CD4-positive, alpha-beta T cell treated with Interleukin-17A for 1 hour (primary cell): ENCODE measurements at regions not wholly inside any gene's neighbourhood (a gene's known extent, or its start where the extent isn't known, plus 50 kb on each side); places are given as distances from the start of the nearest gene placed in this dataset.

Experiments
- DNase-seq: peaks from one replicate; pipeline ENCODE4 v3.0.0-alpha.2; 2020

DNA sequence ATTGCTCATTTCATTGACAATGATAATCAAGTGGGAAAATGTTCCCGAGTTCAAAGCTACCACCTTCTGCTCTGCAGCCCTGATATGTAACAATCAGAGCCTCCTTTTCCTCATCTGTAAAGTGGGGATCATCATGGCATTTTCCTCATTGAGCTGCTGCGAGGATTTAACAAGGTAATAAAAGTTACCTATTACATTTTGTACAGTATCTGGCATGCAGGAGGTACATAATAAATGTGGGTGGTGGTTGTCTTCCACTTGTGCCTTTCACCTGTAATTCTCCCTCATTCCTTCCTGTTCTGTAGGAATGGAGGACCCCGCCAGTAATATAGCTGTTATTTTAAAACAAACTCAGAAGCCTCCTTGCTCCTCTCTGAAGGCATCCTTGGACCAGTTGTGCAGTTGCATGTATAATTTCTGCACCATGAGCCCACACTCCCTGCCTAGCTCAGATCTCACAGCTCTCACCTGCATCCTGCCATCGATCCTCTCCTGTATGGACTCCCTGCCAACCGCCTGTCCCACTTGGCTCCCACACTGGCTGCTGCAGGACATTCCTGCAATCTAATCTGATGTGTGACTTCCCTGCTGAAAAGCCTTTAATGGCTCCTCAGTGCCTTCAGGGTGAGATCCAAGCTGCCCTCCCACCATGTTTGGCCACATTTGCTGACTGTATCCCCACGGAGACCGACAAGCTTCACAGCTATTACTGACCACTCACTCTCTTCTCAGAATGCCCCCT, 350.4 kb downstream of the EN1 start:
- no peak for DNase-seq

- DNase-seq = no peak
Observed at GRCh38 chr2:118496467-118496866, 351.0 kb downstream of the EN1 start.

- DNase-seq = no peak
Observed at GRCh38 chr2:118495290-118495689, 352.2 kb downstream of the EN1 start.

DNA sequence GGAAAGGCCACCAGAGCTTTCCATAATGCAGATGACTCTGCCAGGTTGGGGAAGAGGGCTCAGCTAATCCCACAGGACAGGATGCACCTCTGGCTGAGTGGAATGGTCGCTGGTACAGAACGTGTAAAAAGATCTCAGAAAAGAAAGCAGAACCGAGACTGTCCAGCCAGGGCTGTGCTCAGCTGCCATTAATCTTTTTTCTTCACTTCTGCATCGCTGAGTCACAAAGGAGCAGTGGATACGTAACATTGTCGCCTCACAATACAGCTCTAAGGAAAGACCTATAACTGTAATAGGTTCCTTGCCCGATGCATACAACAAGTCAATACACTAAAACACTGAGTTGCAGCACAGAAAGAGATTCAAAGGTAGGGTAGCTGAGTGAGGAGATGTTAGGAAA, 354.2 kb downstream of the EN1 start:
- no peak for DNase-seq

- no peak for DNase-seq
Observed at GRCh38 chr2:118492335-118492734, 355.1 kb downstream of the EN1 start.

DNA sequence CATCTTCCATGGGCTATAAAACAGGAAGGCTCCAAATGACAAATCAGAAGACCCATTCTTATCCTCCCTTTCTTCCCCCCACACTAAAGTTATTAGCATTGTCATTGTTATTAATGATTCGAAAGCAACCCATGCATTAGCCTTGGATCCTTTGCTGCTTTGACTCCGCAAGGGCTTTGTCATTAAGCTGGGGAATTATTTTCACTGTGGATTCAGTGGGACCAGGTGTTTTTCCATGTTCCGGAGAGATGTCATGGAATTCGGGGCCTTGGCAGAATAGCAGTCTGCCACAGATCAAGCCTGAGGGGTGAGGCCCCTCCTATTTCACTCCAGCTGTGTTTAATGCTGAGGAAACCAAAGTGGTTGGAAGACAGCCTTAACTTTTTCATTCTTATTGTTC, 357.1 kb downstream of the EN1 start:
- DNase-seq = no peak

GRCh38 chr2:118489712-118490299, 357.6 kb downstream of the EN1 start:
- no peak for DNase-seq

DNA sequence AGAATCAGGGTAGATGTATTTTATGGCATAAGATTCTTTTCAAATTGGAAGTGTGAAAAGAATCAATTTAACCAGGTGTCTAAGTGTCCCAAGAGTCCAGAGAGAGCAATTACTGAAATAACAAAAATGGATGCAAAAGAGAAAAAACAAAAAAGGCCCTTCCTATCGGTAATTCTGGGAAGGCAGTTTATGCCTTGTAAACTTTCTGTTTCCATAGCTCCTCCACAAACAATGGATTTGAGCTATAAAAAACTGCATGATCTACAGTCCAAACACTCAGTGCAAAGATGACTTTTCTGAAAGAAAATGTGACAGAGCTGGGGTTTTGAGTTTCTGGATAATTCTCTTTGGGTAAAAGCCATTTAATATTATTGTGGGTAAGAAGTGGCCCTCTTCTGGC, 366.1 kb downstream of the EN1 start:
- DNase-seq = no peak

DNA sequence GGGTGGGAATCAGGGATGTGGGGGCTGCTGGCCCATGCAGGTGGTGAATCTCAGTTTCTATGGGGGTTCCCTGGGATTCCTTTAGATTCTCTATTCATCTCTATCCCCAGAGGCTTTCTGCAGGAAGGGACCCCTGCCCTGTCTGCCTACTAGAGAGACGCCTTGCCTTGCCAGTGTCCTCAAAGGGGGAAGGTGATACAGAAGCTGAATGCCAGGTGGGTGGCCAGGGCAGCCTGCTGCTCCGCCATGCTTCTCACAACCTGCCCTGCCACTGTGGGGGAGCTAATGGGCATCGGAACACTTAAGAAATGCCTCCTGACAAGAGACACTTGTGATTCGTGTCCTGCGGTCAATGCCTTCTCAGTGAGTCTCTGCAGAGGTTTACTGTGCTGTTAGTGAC, 368.4 kb downstream of the EN1 start:
- no peak for DNase-seq

DNA sequence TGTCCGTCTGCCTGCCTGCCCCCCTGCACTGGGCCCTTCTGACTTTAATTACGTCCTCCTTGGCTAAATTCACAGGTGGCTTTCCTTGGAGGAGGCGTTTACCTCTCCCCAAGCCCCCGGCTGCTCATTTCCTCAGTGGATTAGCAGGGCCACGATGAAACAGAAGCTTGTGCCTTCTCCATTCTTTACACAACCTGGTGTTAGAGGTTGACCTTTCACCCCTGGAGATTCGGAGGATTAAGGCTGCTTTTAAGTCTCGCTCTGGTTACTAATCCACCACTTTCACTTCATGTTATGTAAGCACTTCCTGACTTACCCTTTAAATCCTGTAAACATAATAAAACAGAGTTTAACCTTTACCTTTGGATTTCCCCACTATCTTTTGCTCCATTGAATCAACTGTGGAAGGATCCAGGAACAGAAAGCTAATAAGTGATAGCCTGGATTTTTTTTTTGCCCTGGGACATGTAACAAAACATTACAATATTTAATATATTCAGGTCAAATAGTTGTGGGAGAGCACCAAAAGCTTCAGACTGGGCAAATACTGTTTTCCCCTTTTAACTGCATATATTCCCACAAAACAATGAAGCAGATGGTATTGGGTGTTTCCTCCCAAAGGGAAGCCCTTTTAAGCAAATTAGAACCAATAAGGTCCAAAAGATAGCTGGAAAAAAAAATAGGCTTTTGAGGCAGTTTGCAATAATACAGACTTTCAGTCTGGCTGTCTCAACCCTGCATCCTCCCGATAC, 370.2 kb downstream of the EN1 start:
- no peak for DNase-seq

DNA sequence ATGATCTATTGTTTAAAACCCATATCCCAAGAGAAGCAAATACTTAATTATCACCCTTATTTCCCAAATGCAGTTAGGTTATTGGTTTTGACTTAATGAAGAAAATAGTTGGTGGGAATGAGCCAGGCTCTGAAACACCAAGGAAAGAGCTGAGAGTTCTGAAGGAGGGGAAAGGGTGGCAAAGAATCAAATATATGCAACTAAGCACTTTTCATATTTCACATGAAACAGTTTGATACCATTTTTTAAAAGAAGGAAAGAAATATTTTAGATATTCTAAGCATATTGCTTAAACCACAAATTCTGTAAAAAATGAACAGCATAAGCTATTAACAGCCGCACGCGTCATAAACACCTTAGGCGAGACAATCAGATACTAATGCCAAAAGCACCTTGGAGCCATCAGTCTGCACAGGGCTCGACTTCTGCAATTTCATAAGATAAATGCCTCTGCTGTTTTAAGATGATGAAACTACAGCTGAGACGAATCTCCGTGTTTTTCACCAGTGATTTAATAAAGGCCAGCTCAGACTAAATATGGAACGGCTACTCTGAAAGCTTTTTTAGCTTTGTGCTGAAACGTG, 371.7 kb downstream of the EN1 start:
- no peak for DNase-seq

DNA sequence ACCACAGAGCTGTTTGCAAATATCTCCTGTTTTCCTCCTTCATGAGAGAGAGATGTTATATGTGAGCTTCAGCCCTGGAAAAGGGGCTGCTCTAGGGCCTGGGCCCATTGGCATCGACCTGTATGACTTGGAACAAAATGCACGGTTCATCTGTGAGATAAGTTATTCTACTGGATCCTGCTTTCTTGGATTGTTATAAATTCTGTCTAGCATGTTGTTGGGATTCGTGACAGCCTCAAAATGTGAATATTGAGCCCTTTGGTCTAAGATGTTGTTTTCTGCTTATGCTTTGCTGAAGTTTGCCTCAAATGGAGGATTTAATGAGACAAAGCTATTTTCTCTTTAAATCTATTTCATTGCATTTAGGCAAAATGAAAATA, 372.9 kb downstream of the EN1 start:
- no peak for DNase-seq

DNA sequence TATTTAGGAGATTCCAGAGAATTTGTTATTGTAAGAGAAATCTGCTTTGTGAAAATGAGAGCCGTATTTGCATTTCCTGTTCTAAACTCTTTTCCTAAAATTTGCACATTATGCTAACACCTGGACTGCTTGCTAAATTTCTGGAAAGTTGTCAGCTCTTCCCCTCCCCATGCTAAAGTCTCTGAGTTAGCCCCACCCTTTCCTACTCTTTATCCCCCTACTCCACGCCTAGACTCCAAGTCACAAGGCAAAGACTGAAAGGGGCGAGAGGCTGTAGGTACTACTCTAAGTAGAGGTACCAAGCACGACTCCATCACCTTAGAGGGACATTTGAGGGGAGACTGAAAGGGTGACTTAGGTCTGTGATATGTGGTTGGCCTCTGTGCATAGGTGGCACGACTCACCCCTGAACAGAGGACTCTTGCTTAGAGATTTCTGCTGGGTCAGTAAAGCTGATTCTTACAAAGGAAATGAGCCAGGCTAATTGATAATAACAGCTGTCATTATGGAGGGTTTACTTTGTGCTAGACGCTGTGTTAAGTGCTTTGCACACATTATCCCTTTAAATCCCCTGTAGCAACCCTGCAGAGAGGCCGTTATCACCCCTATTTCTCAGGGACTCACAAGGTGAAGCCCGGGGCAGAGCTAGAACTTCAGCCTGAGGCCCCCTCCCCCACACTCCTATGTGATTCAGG, 373.5 kb downstream of the EN1 start:
- DNase-seq = no peak

GRCh38 chr2:118473241-118473640, 374.2 kb downstream of the EN1 start:
- no peak for DNase-seq

DNA sequence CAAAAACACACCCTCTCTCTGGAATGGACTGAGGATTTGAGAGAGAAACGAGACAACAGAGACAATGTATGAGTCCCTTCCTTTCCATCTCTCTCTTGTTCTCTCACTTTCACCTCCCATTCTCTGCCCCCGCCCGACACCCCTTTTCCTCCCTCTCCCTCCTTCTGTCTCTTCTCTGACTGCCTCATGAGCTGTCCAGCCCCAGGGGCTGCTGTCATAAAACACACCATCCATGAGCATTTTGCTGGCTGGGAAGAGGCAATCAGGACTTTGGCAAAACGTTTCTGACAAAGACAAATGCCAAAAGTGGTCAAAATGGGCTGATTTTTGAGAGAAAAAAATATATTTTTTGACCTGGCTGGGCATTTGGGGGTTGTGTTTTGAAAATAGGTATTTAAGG, 377.2 kb downstream of the EN1 start:
- no peak for DNase-seq

- no peak for DNase-seq
Observed at GRCh38 chr2:118469103-118469502, 378.3 kb downstream of the EN1 start.

- no peak for DNase-seq
Observed at GRCh38 chr2:118464546-118465265, 376.4 kb downstream of the INSIG2 start.

GRCh38 chr2:118464046-118464445, 375.8 kb downstream of the INSIG2 start:
- DNase-seq = no peak

GRCh38 chr2:118460425-118460824, 372.2 kb downstream of the INSIG2 start:
- DNase-seq = no peak

GRCh38 chr2:118459426-118459825, 371.2 kb downstream of the INSIG2 start:
- no peak for DNase-seq

DNA sequence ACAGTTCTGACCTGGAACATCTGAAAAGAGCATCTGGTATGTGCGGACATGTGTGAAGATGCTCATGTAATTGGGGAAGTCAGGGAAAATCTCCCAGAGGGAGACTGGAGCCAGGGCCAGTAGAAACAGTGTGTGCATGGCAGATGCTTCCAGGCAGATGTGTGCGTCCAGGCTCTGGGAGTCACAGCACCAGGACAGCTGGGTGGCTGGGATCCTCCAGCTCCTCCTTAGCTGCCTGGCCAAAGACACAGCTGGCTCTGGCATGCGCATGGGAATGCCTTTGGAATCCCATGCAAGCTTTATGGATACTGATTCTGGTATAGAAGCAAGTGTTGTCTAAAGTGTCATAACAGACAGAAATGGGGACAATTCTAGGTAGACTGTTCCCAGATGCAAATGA, 369.7 kb downstream of the INSIG2 start:
- no peak for DNase-seq

DNA sequence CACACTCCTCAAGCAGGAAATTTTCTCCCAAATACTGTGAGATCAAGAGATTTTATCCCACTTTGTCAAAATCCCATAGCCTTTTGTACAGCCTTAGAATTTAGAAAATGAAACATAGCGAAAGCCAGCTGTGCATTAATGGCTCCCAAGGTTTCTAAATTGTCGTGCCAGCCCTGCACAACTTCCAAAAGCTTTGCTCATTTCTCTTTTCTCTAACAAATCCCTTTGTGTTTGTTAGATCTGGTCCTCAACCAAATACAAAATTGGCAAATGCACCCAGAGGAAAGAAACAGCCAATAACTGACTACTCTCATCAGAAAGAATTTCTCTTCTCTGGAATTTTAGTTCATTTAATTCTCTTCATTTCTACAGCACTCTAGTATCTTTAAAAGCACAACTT, 361.1 kb downstream of the INSIG2 start:
- no peak for DNase-seq

- no peak for DNase-seq
Observed at GRCh38 chr2:118443596-118443995, 355.3 kb downstream of the INSIG2 start.
